ENCODE measurements at regions not wholly inside any gene's neighbourhood (a gene's known extent, or its start where the extent isn't known, plus 50 kb on each side); places are given as distances from the start of the nearest gene placed in this dataset.
"Not testable (repeated sequence)": the region's sequence is repeated elsewhere in the genome, so short reads cannot be mapped to it uniquely, and the experiment has no call there.

- Histone ChIP-seq H3K4me3 (no peak overlapping the region), H3K36me3 (no peaks in the 10 kb centered on the region), H3K9me3 (replicated peaks) (no peaks in the 10 kb centered on the region; the same call in 1 of the 2 replicates), H3K4me1 (peaks cover 8% of the 10 kb centered on the region), H3K27ac (no peak overlapping the region), H3K27me3 (no peaks in the 10 kb centered on the region)
- no peak for DNase-seq
Measured at GRCh38 chr6:154611847-154612246, 101.4 kb upstream of the CNKSR3 start.

DNA sequence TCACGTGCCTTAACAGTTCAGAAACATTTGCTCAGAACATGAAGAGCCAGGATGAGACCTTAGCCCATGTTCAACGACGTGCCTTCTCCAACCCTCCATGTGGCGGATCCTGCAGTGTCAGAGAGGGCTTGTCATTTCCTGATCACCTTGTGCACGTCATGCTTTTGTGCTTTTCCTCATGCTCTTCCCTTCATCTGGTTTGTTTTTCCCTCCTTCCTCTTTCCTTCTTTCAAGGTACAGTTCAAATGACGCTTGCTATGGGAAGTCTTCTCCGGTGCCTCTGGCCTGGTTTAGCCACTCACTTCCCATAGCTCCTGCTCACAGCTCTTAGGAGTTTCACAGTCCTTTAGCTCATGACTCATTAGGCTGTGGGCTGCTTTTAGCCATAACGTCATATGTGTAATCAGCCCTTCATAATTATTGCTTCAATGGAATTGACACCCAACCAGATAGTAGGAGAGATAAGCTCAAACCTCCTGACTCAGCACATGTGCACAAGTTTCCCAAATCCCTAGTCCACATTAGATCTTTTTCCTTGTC, 102.7 kb upstream of the CNKSR3 start:
- Histone ChIP-seq H3K9me3 (replicated peaks) (no peaks in the 10 kb centered on the region; the same call in 1 of the 2 replicates), H3K4me3 (no peak overlapping the region), H3K4me1 (peaks cover 8% of the 10 kb centered on the region), H3K36me3 (no peaks in the 10 kb centered on the region), H3K27me3 (no peaks in the 10 kb centered on the region), H3K27ac (no peak overlapping the region)
- peak in 1 of 2 experiments; percentile 23 for DNase-seq

GRCh38 chr6:154614101-154614500, 103.6 kb upstream of the CNKSR3 start:
- DNase-seq, result no peak
- no peaks in the 10 kb centered on the region for H3K36me3 ChIP-seq
- H3K4me3 ChIP-seq, result no peak overlapping the region

GRCh38 chr6:154614641-154615040, 104.2 kb upstream of the CNKSR3 start:
- Histone ChIP-seq H3K27me3 (no peaks in the 10 kb centered on the region), H3K4me3 (no peak overlapping the region), H3K36me3 (no peaks in the 10 kb centered on the region), H3K9me3 (replicated peaks) (no peaks in the 10 kb centered on the region; the same call in 1 of the 2 replicates), H3K27ac (no peak overlapping the region), H3K4me1 (peaks cover 8% of the 10 kb centered on the region)
- no peak for DNase-seq

More at GRCh38 chr6:154614101-154614500, 103.6 kb upstream of the CNKSR3 start:
- Histone ChIP-seq H3K9me3 (replicated peaks) (no peaks in the 10 kb centered on the region; the same call in 1 of the 2 replicates), H3K4me1 (peaks cover 8% of the 10 kb centered on the region), H3K27me3 (no peaks in the 10 kb centered on the region), H3K27ac (no peak overlapping the region)

DNA sequence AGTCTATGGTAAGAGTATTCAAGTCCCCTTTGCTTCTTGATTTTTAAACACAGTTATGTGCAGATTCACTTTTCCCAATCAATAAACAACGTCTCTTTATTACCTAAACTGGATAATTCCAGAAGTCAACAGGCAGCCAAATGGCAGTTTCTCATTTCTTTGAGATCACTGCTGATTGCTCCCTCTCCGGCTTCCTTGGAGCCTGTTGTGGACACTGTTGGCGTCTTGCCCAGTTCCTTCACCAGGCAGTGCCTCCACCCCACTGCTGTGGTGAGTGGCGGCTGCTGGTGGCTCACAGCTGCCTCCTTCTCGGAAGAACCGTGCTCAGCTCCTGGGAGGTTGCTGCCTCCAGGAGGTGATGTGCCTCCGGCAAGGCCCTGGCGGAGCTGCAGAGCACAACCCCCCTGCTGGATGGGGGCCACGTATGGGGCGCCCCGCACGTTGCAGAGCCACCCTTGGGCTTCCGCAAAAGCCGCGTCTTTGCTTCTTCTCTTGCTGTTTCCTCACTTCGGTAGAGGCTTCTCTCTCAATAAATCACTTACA, 105.1 kb upstream of the CNKSR3 start:
- Histone ChIP-seq H3K36me3 (no peaks in the 10 kb centered on the region), H3K4me3 (peak overlapping the region; percentile 27), H3K27me3 (no peaks in the 10 kb centered on the region), H3K4me1 (peaks cover 8% of the 10 kb centered on the region), H3K27ac (peak overlapping the region; percentile 42), H3K9me3 (replicated peaks) (no peaks in the 10 kb centered on the region; the same call in 1 of the 2 replicates)
- peak; percentile 98 to 99 for DNase-seq

- Histone ChIP-seq H3K4me3 (no peak overlapping the region), H3K4me1 (peaks cover 8% of the 10 kb centered on the region), H3K27ac (no peak overlapping the region), H3K36me3 (no peaks in the 10 kb centered on the region), H3K9me3 (replicated peaks) (no peaks in the 10 kb centered on the region), H3K27me3 (no peaks in the 10 kb centered on the region)
- DNase-seq, result no peak
Measured at GRCh38 chr6:154617175-154617574, 106.7 kb upstream of the CNKSR3 start.

DNA sequence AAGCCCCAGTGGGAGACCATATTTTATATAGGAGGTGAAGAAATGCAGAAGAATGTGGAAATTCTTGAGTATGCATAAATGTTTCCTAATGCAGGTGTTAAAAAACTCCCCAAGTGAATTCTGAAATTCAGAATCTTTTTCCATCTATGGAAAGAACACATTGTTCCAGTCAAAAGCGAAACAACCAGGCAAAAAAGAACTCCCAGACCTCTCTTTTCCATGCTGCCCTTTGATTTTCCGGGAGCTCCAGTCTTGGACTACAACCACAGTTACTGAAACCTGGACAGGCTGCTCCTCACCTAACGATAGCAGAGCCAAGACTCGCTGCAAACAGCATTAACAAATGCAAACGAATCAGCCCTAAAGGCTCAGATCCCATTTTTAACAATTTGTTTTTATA, 108.7 kb upstream of the CNKSR3 start:
- H3K36me3 ChIP-seq, result no peaks in the 10 kb centered on the region
- H3K27ac ChIP-seq, result no peak overlapping the region
- no peaks in the 10 kb centered on the region for H3K9me3 ChIP-seq (replicated peaks)
- DNase-seq, result no peak
- H3K4me1 ChIP-seq, result peaks cover 8% of the 10 kb centered on the region
- no peaks in the 10 kb centered on the region for H3K27me3 ChIP-seq
- no peak overlapping the region for H3K4me3 ChIP-seq

DNA sequence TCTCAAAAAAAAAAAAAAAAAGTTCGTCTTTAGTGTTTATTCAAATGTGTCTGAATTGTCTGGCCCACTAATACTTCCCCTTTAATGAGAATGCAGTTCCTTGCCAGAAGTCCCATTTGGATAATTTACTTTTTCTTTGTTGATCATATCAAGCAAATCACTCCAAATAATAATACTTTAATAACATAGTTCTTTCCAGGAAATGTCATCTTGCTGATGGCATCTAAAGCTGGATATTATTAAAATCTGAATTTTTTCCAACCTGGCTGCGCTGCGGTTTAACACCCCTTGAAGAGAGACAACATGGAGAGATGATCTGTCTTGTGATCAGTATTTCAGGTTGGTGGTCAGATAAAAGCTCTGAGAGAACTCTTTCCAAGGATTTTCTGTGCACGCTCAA, 111.2 kb upstream of the CNKSR3 start:
- no peaks in the 10 kb centered on the region for H3K27me3 ChIP-seq
- no peaks in the 10 kb centered on the region for H3K4me1 ChIP-seq
- no peak overlapping the region for H3K27ac ChIP-seq
- H3K4me3 ChIP-seq, result no peak overlapping the region
- DNase-seq, result no peak
- H3K9me3 ChIP-seq (replicated peaks), result no peaks in the 10 kb centered on the region
- H3K36me3 ChIP-seq, result no peaks in the 10 kb centered on the region

DNA sequence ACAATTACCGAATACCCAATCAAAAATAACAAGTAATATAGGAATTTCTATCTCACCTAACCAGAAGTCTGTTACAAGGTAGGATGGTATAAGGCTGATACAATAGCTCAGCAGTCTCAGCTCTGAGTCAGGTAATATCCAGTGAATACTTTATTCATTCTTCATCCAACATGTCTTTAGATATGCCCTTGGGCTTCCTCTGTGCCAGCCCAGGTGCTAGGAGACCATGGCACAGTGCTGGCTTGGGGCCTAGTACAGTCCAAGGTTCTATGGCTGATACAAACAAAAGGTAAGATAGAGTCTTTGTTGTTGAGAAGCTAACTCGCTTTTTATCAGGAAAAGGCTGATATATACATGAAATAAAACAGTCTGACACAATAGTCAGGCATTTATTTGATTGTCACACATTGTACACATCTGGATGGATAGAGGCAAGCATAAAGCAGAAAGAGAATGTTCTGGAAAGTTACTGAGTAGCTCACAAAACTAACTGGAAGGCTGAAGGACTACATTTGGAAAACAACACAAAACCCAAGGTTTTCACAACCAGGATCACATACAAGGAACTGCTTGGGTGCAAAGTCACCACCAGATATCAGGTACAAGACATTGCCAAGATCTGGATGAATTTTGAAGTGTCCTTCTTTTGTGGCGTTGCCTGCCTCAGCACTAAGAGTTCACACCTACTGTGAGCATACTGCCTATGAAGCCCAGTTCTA, 110.4 kb upstream of the SCAF8 start:
- Histone ChIP-seq H3K4me3 (no peak overlapping the region), H3K27me3 (no peaks in the 10 kb centered on the region), H3K27ac (no peak overlapping the region), H3K4me1 (no peaks in the 10 kb centered on the region), H3K9me3 (replicated peaks) (no peaks in the 10 kb centered on the region), H3K36me3 (no peaks in the 10 kb centered on the region)
- no peak for DNase-seq

GRCh38 chr6:154623391-154623790, 109.8 kb upstream of the SCAF8 start:
- H3K36me3 ChIP-seq, result no peaks in the 10 kb centered on the region
- no peaks in the 10 kb centered on the region for H3K9me3 ChIP-seq (replicated peaks)
- no peak overlapping the region for H3K27ac ChIP-seq
- H3K27me3 ChIP-seq, result no peaks in the 10 kb centered on the region
- H3K4me1 ChIP-seq, result no peaks in the 10 kb centered on the region
- H3K4me3 ChIP-seq, result no peak overlapping the region
- DNase-seq, result no peak

- no peak for DNase-seq
- Histone ChIP-seq H3K4me3 (no peak overlapping the region), H3K27ac (no peak overlapping the region), H3K36me3 (no peaks in the 10 kb centered on the region), H3K27me3 (no peaks in the 10 kb centered on the region), H3K4me1 (no peaks in the 10 kb centered on the region), H3K9me3 (replicated peaks) (no peaks in the 10 kb centered on the region)
Measured at GRCh38 chr6:154624038-154624599, 109.1 kb upstream of the SCAF8 start.

DNA sequence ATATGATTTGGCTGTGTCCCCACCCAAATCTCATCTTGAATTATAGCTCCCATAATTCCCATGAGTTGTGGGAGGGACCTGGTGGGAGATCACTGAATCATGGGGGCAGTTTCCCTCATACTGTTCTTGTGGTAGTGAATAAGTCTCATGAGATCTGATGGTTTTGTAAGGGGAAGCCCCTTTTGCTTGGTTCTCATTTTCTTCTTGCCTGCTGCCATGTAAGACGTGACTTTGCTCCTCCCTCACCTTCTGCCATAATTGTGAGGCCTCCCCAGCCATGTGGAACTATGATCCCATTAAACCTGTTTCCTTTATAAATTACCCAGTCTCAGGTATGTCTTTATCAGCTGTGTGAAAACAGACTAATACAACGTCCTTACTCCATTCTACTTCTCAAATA, 108.5 kb upstream of the SCAF8 start:
- DNase-seq; H3K4me1 ChIP-seq; H3K27me3 ChIP-seq; H3K27ac ChIP-seq; H3K4me3 ChIP-seq; H3K9me3 ChIP-seq (replicated peaks); H3K36me3 ChIP-seq: not testable (repeated sequence)

GRCh38 chr6:154625721-154626120, 107.5 kb upstream of the SCAF8 start:
- Histone ChIP-seq H3K36me3 (no peaks in the 10 kb centered on the region), H3K27ac (no peak overlapping the region), H3K9me3 (replicated peaks) (no peaks in the 10 kb centered on the region), H3K4me1 (no peaks in the 10 kb centered on the region), H3K4me3 (no peak overlapping the region), H3K27me3 (no peaks in the 10 kb centered on the region)
- DNase-seq, result no peak

- no peak overlapping the region for H3K4me3 ChIP-seq
- no peaks in the 10 kb centered on the region for H3K4me1 ChIP-seq
- DNase-seq, result no peak
- H3K27me3 ChIP-seq, result no peaks in the 10 kb centered on the region
- no peaks in the 10 kb centered on the region for H3K36me3 ChIP-seq
- H3K27ac ChIP-seq, result no peak overlapping the region
- no peaks in the 10 kb centered on the region for H3K9me3 ChIP-seq (replicated peaks)
Measured at GRCh38 chr6:154629127-154629526, 104.1 kb upstream of the SCAF8 start.

DNA sequence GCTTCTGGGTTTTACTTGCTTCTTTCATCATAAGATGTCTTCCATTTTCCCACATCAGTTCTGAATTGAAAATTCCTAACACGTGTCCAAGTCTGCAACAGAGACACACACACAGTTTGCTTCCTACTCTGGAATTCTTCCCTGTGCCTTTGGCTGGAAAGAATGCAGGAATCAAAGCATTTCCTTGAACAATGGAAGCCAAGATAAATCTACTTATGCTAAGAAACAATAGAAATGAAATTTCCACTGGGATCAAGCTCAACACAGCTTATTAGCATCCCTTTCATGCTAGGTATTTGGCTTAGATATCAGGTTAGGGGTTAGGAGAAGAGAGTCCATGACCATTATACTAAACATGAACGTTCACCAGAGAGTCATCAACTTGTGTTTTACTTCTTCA, 101.1 kb upstream of the SCAF8 start:
- DNase-seq, result no peak
- H3K27me3 ChIP-seq, result no peaks in the 10 kb centered on the region
- H3K9me3 ChIP-seq (replicated peaks), result no peaks in the 10 kb centered on the region
- H3K27ac ChIP-seq, result no peak overlapping the region
- no peaks in the 10 kb centered on the region for H3K4me1 ChIP-seq
- no peaks in the 10 kb centered on the region for H3K36me3 ChIP-seq
- H3K4me3 ChIP-seq, result no peak overlapping the region
